Tibial nerve (tissue), 4 donors: ENCODE measurements at regions not wholly inside any gene's neighbourhood (a gene's known extent, or its start where the extent isn't known, plus 50 kb on each side); places are given as distances from the start of the nearest gene placed in this dataset.

ENCODE experiments used
- EP300 ChIP-seq, 2 donors: sonication (generic); formaldehyde crosslinking; IDR thresholded peaks; one replicate each; pipeline ENCODE4 v1.6.1; 2017; ENCODE audit warnings: antibody characterized with exemption in 2 of 2, mild to moderate bottlenecking in 1 of 2
- TF ChIP-seq, protein P1 (sequence below), 5 experiments: fragments of 200-600 bp in 3 of 5; fragments of 450-650 bp in 2 of 5; sonication (generic) in 3 of 5; IDR thresholded peaks; one replicate each; pipeline ENCODE4 v1.5.1; 2016 to 2019; ENCODE audit warnings: antibody characterized with exemption in 5 of 5, mild to moderate bottlenecking in 3 of 5, moderate library complexity in 2 of 5

DNA sequence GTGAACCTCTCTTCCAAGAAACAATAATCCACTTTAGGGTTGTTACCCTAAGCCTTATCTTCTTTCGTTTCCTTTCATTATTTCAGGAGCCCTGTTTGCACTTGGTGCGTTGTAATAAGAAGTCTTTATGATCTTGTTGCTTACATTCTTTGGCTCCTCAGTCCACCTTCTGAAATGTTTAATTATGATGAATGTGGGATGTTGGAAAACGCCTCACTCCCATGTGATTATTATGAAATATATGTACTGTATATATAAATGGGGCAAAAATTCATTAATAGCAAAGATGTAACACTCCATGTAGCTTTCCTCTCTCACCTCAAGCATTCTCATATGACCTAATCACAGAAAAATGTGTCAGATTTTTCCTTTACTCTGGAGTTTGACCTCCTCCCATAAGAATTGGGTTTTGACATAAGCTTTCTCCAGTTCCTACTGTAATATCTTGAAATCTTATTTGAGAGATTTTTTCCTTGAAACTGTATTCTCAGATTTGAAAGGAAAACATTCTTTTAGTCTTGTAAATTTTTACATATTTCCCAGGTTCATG is 397.2 kb upstream of the FANCL start:
- no peak for TF ChIP-seq EP300 (IDR thresholded peaks at IDR 0.05)
- TF ChIP-seq, protein P1, sequence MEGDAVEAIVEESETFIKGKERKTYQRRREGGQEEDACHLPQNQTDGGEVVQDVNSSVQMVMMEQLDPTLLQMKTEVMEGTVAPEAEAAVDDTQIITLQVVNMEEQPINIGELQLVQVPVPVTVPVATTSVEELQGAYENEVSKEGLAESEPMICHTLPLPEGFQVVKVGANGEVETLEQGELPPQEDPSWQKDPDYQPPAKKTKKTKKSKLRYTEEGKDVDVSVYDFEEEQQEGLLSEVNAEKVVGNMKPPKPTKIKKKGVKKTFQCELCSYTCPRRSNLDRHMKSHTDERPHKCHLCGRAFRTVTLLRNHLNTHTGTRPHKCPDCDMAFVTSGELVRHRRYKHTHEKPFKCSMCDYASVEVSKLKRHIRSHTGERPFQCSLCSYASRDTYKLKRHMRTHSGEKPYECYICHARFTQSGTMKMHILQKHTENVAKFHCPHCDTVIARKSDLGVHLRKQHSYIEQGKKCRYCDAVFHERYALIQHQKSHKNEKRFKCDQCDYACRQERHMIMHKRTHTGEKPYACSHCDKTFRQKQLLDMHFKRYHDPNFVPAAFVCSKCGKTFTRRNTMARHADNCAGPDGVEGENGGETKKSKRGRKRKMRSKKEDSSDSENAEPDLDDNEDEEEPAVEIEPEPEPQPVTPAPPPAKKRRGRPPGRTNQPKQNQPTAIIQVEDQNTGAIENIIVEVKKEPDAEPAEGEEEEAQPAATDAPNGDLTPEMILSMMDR (IDR thresholded peaks at IDR 0.05), result no peak
